Activated naive CD4-positive, alpha-beta T cell treated with anti-CD3 and anti-CD28 coated beads, Interleukin-2, amount 50 U/mL, for 72 hours (primary cell): ENCODE measurements at regions not wholly inside any gene's neighbourhood (a gene's known extent, or its start where the extent isn't known, plus 50 kb on each side); places are given as distances from the start of the nearest gene placed in this dataset.

Source experiments
- ATAC-seq, 2 donors: fragments of 150-1000 bp; cut with Tn5 transposase; 2 replicates each; pipeline ENCODE4 v1.10.0; 2021; ENCODE audit warnings: mild to moderate bottlenecking in 2 of 2, moderate library complexity in 2 of 2
- DNase-seq, 2 donors: peaks; one replicate each; pipeline ENCODE4 v3.0.0; 2021 to 2022; ENCODE audit warnings: low spot score in 2 of 2
- H3K27ac Mint-ChIP-seq, 2 donors: one replicate each; pipeline ENCODE4 v1.8.0; 2022; ENCODE audit warnings: mild to moderate bottlenecking in 2 of 2, mixed read lengths in 2 of 2
- H3K36me3 Mint-ChIP-seq, 2 donors: one replicate each; pipeline ENCODE4 v1.8.0; 2022; ENCODE audit warnings: mixed read lengths in 2 of 2
- H3K9me3 Mint-ChIP-seq, 2 donors: one replicate each; pipeline ENCODE4 v1.8.0; 2022; ENCODE audit warnings: mixed read lengths in 2 of 2

DNA sequence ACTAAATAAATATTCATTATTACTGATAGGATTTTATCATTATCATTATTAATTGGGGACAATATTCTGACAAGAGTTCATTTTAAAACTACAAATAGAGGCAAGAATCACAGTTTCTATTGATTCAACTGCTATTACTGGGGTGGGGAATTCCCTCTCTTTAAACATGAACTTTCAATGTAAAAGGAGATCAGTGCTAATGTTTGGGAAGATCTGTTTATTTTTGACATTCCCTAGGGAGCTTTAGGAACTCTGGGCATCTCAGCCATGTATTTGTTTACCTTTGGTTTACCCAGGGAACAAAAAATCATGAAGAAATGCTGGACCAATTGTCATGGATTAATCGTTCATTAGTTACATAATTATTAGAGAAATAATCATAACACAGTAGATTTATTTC is 443.2 kb upstream of the AKR1E2 start:
- H3K9me3 Mint-ChIP-seq = no peaks in the 10 kb centered on the region
- DNase-seq (no peak), ATAC-seq (no peak)
- H3K36me3 Mint-ChIP-seq = no peaks in the 10 kb centered on the region
- H3K27ac Mint-ChIP-seq = no peak overlapping the region

GRCh38 chr10:4373612-4374011 is 452.4 kb upstream of the AKR1E2 start:
- DNase-seq (no peak), ATAC-seq (no peak)
- Mint-ChIP-seq H3K27ac (no peak overlapping the region), H3K9me3 (no peaks in the 10 kb centered on the region), H3K36me3 (no peaks in the 10 kb centered on the region)

DNA sequence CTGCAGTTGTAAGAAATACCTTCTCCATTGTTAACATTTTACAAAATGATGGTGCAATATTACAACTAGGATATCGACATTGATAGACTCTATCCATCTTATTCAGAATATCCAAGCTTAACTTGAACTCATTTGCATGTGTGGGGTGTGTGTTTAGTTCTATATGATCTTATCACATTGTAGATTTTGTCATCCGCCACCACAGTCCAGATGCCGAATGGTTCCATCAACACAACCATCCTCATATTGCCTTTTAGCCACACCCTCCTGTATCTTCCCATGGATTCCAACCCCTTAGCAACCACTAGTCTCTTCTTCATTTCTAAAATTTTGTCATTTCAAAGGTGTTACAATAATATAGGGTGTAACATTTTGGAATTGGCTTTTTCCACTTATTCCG is 452.9 kb upstream of the AKR1E2 start:
- no peak overlapping the region for H3K27ac Mint-ChIP-seq
- H3K36me3 Mint-ChIP-seq = no peaks in the 10 kb centered on the region
- H3K9me3 Mint-ChIP-seq = no peaks in the 10 kb centered on the region
- DNase-seq (no peak), ATAC-seq (no peak)

- Mint-ChIP-seq H3K9me3 (no peaks in the 10 kb centered on the region), H3K36me3 (no peaks in the 10 kb centered on the region), H3K27ac (no peak overlapping the region)
- ATAC-seq = no peak
- DNase-seq = no peak
These were observed 453.4 kb upstream of the AKR1E2 start for GRCh38 chr10:4372601-4373000.

DNA sequence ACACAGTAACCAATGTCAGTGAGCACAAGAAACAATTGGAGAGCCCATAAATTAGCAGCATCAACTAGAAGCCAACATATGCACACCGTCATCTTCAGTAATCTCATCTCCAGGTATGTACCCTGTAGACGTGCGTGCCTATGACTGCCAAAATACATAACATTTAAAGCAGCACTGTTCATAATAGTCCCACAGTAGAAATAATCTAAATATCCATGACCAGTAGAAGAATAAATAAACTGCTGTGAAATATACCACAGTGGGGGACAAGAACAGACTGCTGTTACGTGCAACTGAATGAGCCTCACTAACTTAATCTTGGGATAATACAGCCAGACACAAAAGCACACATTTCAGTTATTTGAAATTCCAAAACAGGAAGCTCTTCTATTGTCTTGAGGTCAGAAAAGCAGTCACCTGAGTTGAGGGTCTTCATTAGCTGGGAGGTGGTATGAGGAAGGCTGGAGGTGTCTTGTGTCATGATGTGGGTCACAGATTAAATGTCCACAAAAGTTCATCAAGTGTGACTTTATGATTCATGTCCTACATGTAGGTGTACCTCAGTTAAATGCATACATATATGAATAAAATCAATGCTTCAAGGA is 454.2 kb upstream of the AKR1E2 start:
- Mint-ChIP-seq H3K36me3 (no peaks in the 10 kb centered on the region), H3K9me3 (no peaks in the 10 kb centered on the region), H3K27ac (no peak overlapping the region)
- DNase-seq (no peak), ATAC-seq (no peak)

GRCh38 chr10:4370376-4370775 is 455.6 kb upstream of the AKR1E2 start:
- no peak overlapping the region for H3K27ac Mint-ChIP-seq
- no peaks in the 10 kb centered on the region for H3K9me3 Mint-ChIP-seq
- no peaks in the 10 kb centered on the region for H3K36me3 Mint-ChIP-seq
- no peak for ATAC-seq
- DNase-seq = no peak

GRCh38 chr10:4361581-4361980 is 464.4 kb upstream of the AKR1E2 start:
- H3K9me3 Mint-ChIP-seq = no peaks in the 10 kb centered on the region
- no peak for DNase-seq
- no peak overlapping the region for H3K27ac Mint-ChIP-seq
- no peaks in the 10 kb centered on the region for H3K36me3 Mint-ChIP-seq
- no peak for ATAC-seq

DNA sequence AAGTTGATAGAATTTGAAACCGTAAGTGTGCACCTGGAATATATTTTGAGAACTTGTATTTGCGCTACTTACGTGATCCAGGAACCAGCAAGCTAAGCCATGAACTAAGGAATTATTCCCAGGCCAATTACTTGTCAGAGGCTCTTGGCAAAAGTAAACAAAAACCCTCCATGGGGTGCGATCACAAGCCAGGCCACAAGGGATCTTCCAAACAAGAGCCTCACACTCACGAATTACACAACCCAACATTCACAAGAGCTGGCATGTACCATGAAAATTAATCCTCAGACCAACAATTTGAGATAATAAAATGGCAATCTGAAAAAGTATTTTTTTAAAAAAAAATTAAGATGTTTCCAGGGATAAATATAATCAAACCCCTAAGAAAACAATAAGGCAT is 467.0 kb upstream of the AKR1E2 start:
- H3K36me3 Mint-ChIP-seq = no peaks in the 10 kb centered on the region
- no peak overlapping the region for H3K27ac Mint-ChIP-seq
- ATAC-seq (no peak), DNase-seq (no peak)
- H3K9me3 Mint-ChIP-seq = no peaks in the 10 kb centered on the region

GRCh38 chr10:4357911-4358310 is 468.1 kb upstream of the AKR1E2 start:
- no peaks in the 10 kb centered on the region for H3K36me3 Mint-ChIP-seq
- DNase-seq = no peak
- no peak overlapping the region for H3K27ac Mint-ChIP-seq
- no peaks in the 10 kb centered on the region for H3K9me3 Mint-ChIP-seq
- ATAC-seq = no peak

GRCh38 chr10:4355350-4355749 is 470.7 kb upstream of the AKR1E2 start:
- no peaks in the 10 kb centered on the region for H3K36me3 Mint-ChIP-seq
- H3K9me3 Mint-ChIP-seq = no peaks in the 10 kb centered on the region
- H3K27ac Mint-ChIP-seq = no peak overlapping the region
- ATAC-seq = no peak
- no peak for DNase-seq

DNA sequence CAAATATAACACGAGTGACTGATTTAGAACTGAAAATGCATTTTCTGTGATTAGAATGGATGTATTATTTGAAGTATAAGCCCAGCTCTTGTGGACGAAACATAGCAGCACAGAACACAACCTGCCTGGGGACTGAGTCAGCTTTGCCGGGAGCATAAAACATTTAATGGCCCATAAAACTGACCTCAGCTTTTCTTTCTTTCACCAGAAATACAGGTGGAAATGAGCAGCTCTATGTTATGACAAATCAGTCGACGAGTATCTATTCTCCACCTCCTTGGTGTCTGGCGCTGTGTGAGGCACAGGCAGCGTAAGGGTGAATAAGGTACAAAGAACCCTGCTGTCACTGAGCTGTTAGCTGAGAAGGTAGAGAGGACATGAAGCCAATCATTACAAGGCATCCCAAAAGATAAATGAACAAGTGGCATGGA is 471.6 kb upstream of the AKR1E2 start:
- ATAC-seq (peak in 1 of 2 donors; percentile 28), DNase-seq (no peak)
- no peaks in the 10 kb centered on the region for H3K9me3 Mint-ChIP-seq
- no peak overlapping the region for H3K27ac Mint-ChIP-seq
- no peaks in the 10 kb centered on the region for H3K36me3 Mint-ChIP-seq

DNA sequence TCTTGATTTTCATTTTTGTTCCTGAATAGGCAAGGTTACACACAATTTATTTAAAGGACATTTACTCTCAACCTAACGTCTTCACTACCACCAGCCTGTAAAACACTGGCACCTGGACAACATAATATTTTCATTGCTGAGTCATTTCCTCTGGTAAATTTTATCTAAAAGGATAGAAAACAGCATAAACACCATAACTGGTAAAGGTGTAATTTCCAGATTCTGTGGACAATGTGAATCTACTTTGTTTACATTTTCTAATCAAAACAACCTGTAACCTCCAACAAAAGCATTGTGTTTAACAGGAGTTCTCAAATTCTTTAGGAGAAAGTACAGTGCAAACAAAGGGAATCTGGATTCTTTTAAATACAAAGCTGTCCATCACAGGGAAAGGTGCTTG is 472.0 kb upstream of the AKR1E2 start:
- ATAC-seq = peak in 1 of 2 donors; percentile 30
- no peak for DNase-seq
- H3K27ac Mint-ChIP-seq = no peak overlapping the region
- no peaks in the 10 kb centered on the region for H3K36me3 Mint-ChIP-seq
- H3K9me3 Mint-ChIP-seq = no peaks in the 10 kb centered on the region

DNA sequence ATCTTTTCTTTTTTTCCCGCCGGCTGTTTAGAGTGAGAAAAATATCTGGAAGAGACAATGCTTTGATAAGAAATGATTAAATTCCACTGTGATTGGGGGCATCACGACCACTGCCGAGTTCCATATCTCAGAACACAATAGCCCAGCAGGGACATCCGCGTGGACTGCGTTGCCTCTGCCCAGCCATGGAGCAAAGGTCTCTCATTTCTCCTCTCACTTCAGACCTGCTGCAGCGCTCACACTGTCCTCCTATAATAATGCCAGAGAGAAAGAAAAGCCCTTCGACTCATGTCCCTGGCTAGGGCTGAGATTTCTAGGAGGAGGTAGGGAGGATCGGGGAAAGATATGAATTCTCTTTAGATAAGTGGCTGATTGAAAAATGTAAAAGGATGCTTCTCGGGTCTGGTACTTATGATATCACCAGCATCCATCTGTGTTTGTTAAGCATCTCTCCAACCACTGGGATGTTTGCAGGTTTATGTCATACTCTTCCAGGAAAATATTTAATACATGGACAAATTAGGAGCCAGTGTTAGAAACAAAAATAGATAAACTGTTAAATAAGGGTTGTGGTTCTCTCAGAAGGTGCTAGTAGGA is 472.9 kb upstream of the AKR1E2 start:
- no peak overlapping the region for H3K27ac Mint-ChIP-seq
- no peak for DNase-seq
- H3K36me3 Mint-ChIP-seq = no peaks in the 10 kb centered on the region
- no peaks in the 10 kb centered on the region for H3K9me3 Mint-ChIP-seq
- ATAC-seq = no peak

DNA sequence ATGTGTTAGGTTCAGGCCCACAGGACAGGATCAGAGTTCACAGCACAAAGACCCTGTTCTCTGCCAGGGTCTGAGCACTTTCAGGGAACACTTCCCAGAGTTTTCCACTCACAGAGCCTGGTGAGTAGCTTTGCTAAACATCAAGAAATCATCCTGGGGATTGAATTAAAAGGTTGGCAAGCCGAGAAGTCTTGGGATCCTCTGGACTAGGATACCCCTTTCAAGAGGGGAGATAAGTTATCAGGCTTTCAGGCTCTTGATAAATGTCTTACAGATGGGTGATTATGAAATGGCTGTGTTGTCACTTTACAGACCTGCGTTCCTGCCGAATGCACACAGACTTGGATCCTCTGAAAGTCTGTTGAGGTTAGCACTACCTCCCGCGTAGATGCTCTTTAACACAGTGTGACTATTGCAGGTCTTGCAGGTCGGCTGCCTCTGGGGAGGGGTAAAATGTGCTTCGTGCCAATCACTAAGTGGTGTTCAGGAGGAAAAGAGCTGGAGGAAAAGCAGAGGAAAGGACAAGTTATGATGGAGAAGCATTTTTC is 473.5 kb upstream of the AKR1E2 start:
- no peak for DNase-seq
- Mint-ChIP-seq H3K27ac (no peak overlapping the region), H3K36me3 (no peaks in the 10 kb centered on the region), H3K9me3 (no peaks in the 10 kb centered on the region)
- no peak for ATAC-seq

- DNase-seq (no peak), ATAC-seq (no peak)
- H3K36me3 Mint-ChIP-seq = no peaks in the 10 kb centered on the region
- H3K9me3 Mint-ChIP-seq = no peaks in the 10 kb centered on the region
- no peak overlapping the region for H3K27ac Mint-ChIP-seq
These were observed 474.1 kb upstream of the AKR1E2 start for GRCh38 chr10:4351723-4352413.

- ATAC-seq (no peak), DNase-seq (no peak)
- no peak overlapping the region for H3K27ac Mint-ChIP-seq
- peaks cover 0 to under 1% of the 10 kb centered on the region in 2 donors for H3K9me3 Mint-ChIP-seq
- peaks cover 0 to 4% of the 10 kb centered on the region in 2 donors for H3K36me3 Mint-ChIP-seq
These were observed 478.6 kb upstream of the AKR1E2 start for GRCh38 chr10:4347397-4347796.

DNA sequence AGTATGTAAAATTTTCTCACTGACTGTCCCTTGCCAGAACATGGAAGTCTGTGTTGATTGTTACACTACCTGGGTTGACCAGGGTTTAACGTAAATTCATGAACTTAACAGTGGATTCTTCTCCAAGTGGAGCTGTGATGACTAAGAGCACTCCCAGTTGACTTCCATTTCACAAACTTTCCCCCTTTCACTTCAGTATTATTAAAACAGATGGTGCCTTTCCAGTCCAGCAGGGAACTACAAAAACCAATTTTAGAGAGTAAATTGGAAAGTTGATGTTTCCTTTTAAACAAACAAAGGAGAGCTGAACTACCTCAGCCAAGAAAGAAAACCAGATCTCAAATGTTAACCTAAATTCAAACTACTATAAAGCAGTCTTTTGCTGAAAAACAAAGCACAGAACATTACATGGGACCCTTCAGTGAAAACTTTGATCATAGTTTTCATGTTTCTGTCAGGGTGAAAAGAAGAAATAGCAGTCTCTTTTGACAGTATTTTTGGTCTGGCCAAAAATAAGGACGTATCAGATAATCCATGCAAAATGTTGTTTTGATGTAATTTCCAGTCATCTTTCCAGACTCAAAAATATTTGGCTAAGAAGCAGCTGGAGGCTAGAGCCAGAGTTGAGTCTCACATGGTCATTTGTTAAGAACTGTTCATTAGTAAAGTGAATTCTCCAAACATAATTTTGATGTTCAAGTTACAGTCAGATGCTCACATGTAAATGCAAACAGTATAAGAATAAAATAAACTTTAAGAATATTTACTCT is 479.9 kb upstream of the AKR1E2 start:
- peaks cover 0 to 4% of the 10 kb centered on the region in 2 donors for H3K36me3 Mint-ChIP-seq
- peaks cover 0 to 7% of the 10 kb centered on the region in 2 donors for H3K9me3 Mint-ChIP-seq
- no peak for DNase-seq
- H3K27ac Mint-ChIP-seq = peak overlapping the region in 1 of 2 donors; percentile 8
- ATAC-seq = no peak
